HEK293T (cell line): ENCODE measurements at regions not wholly inside any gene's neighbourhood (a gene's known extent, or its start where the extent isn't known, plus 50 kb on each side); places are given as distances from the start of the nearest gene placed in this dataset.

Experiments used
- BHLHE40 ChIP-seq: fragments of 450-650 bp; IDR thresholded peaks from 2 replicates; pipeline ENCODE4 v1.6.1; 2016; ENCODE audit warnings: mild to moderate bottlenecking, moderate library complexity, borderline replicate concordance
- CTBP1 ChIP-seq: fragments of 450-650 bp; IDR thresholded peaks from 2 replicates; pipeline ENCODE4 v1.6.1; 2016; ENCODE audit warnings: borderline replicate concordance
- ELF4 ChIP-seq: fragments of 450-650 bp; IDR thresholded peaks from 2 replicates; pipeline ENCODE4 v1.6.1; 2017; ENCODE audit warnings: antibody characterized with exemption
- FOXA1 ChIP-seq: fragments of 450-650 bp; IDR thresholded peaks from 2 replicates; pipeline ENCODE4 v1.6.1; 2016; ENCODE audit warnings: mild to moderate bottlenecking
- FOXM1 ChIP-seq: fragments of 450-650 bp; IDR thresholded peaks from 2 replicates; pipeline ENCODE4 v1.6.1; 2017; ENCODE audit warnings: mild to moderate bottlenecking, borderline replicate concordance
- HDGF ChIP-seq: fragments of 450-650 bp; IDR thresholded peaks from 2 replicates; pipeline ENCODE4 v1.6.1; 2017; ENCODE audit warnings: antibody characterized with exemption, borderline replicate concordance
- L3MBTL2 ChIP-seq: fragments of 450-650 bp; conservative IDR thresholded peaks from 2 replicates; pipeline ENCODE4 v1.6.1; 2016; ENCODE audit warnings: mild to moderate bottlenecking
- NFRKB ChIP-seq: fragments of 450-650 bp; IDR thresholded peaks from 2 replicates; pipeline ENCODE4 v1.6.1; 2016; ENCODE audit warnings: mild to moderate bottlenecking, moderate library complexity
- SP1 ChIP-seq: fragments of 450-650 bp; IDR thresholded peaks from 2 replicates; pipeline ENCODE4 v1.6.1; 2017
- SUZ12 ChIP-seq: fragments of 450-650 bp; IDR thresholded peaks from 2 replicates; pipeline ENCODE4 v1.6.1; 2016; ENCODE audit warnings: mild to moderate bottlenecking

- TF ChIP-seq HDGF (no peak), CTBP1 (no peak), ELF4 (no peak), SP1 (no peak), NFRKB (no peak), SUZ12 (no peak), FOXA1 (no peak), L3MBTL2 (no peak), FOXM1 (no peak), BHLHE40 (no peak)
These were observed 335.1 kb downstream of the HDGFL1 start for GRCh38 chr6:22904431-22904830.
